Mucosa of rectum (tissue), 2 donors: ENCODE measurements at regions not wholly inside any gene's neighbourhood (a gene's known extent, or its start where the extent isn't known, plus 50 kb on each side); places are given as distances from the start of the nearest gene placed in this dataset.

ENCODE experiments used
- H3K27ac ChIP-seq, 2 donors: one replicate each; pipeline ENCODE4 v1.7.0; 2013; ENCODE audit warnings: inconsistent platforms in 2 of 2, low read depth in 2 of 2, low read length in 2 of 2
- H3K27me3 ChIP-seq, 2 donors: one replicate each; pipeline ENCODE4 v1.7.0; 2013; ENCODE audit warnings: low read length in 2 of 2; ENCODE audit not compliant: control insufficient read depth in 2 of 2, insufficient read depth in 2 of 2
- H3K36me3 ChIP-seq, 2 donors: one replicate each; pipeline ENCODE4 v1.7.0; 2013; ENCODE audit warnings: low read length in 2 of 2; ENCODE audit not compliant: control insufficient read depth in 2 of 2, insufficient read depth in 2 of 2
- H3K4me1 ChIP-seq, 2 donors: one replicate each; pipeline ENCODE4 v1.7.0; 2013; ENCODE audit warnings: low read length in 2 of 2, mild to moderate bottlenecking in 1 of 2; ENCODE audit not compliant: control insufficient read depth in 2 of 2, insufficient read depth in 2 of 2
- H3K4me3 ChIP-seq, 2 donors: one replicate each; pipeline ENCODE4 v1.7.0; 2013; ENCODE audit warnings: low read length in 2 of 2
- H3K9ac ChIP-seq, 2 donors: one replicate each; pipeline ENCODE4 v1.7.0; 2013; ENCODE audit warnings: low read length in 2 of 2, low read depth in 1 of 2, mild to moderate bottlenecking in 1 of 2
- H3K9me3 ChIP-seq, 2 donors: one replicate each; pipeline ENCODE4 v1.7.0; 2013; ENCODE audit warnings: low read length in 2 of 2; ENCODE audit not compliant: control insufficient read depth in 2 of 2
- donor health status: healthy.
- donor health status: Normal muscosa, but diverticular disease.

- H3K9me3 ChIP-seq, result no peaks in the 10 kb centered on the region
- no peaks in the 10 kb centered on the region for H3K27me3 ChIP-seq
- H3K36me3 ChIP-seq, result no peaks in the 10 kb centered on the region
- no peak overlapping the region for H3K4me3 ChIP-seq
- no peak overlapping the region for H3K27ac ChIP-seq
- H3K4me1 ChIP-seq, result no peaks in the 10 kb centered on the region
- H3K9ac ChIP-seq, result no peak overlapping the region
These were observed 251.6 kb downstream of the GALR1 start for GRCh38 chr18:77501266-77501665.

GRCh38 chr18:77505499-77505898 lies 255.9 kb downstream of the GALR1 start:
- no peaks in the 10 kb centered on the region for H3K9me3 ChIP-seq
- H3K4me1 ChIP-seq, result no peaks in the 10 kb centered on the region
- no peak overlapping the region for H3K27ac ChIP-seq
- H3K9ac ChIP-seq, result no peak overlapping the region
- H3K36me3 ChIP-seq, result no peaks in the 10 kb centered on the region
- no peak overlapping the region for H3K4me3 ChIP-seq
- H3K27me3 ChIP-seq, result no peaks in the 10 kb centered on the region

GRCh38 chr18:77512152-77512551 lies 262.5 kb downstream of the GALR1 start:
- Histone ChIP-seq H3K36me3 (no peaks in the 10 kb centered on the region), H3K27ac (no peak overlapping the region), H3K4me3 (no peak overlapping the region), H3K9me3 (no peaks in the 10 kb centered on the region), H3K27me3 (no peaks in the 10 kb centered on the region), H3K9ac (no peak overlapping the region), H3K4me1 (no peaks in the 10 kb centered on the region)

GRCh38 chr18:77517901-77518300 lies 268.3 kb downstream of the GALR1 start:
- H3K27ac ChIP-seq, result no peak overlapping the region

GRCh38 chr18:77520767-77521166 lies 271.1 kb downstream of the GALR1 start:
- H3K27me3 ChIP-seq, result no peaks in the 10 kb centered on the region
- H3K9me3 ChIP-seq, result no peaks in the 10 kb centered on the region
- no peaks in the 10 kb centered on the region for H3K36me3 ChIP-seq
- H3K9ac ChIP-seq, result no peak overlapping the region
- no peak overlapping the region for H3K4me3 ChIP-seq
- H3K27ac ChIP-seq, result no peak overlapping the region
- H3K4me1 ChIP-seq, result no peaks in the 10 kb centered on the region

More at GRCh38 chr18:77517901-77518300, 268.3 kb downstream of the GALR1 start:
- no peaks in the 10 kb centered on the region for H3K27me3 ChIP-seq
- H3K4me1 ChIP-seq, result no peaks in the 10 kb centered on the region
- H3K4me3 ChIP-seq, result no peak overlapping the region
- no peaks in the 10 kb centered on the region for H3K36me3 ChIP-seq
- no peaks in the 10 kb centered on the region for H3K9me3 ChIP-seq
- no peak overlapping the region for H3K9ac ChIP-seq

- H3K9me3 ChIP-seq, result no peaks in the 10 kb centered on the region
- no peaks in the 10 kb centered on the region for H3K4me1 ChIP-seq
- no peaks in the 10 kb centered on the region for H3K36me3 ChIP-seq
- no peak overlapping the region for H3K27ac ChIP-seq
- H3K4me3 ChIP-seq, result no peak overlapping the region
- H3K9ac ChIP-seq, result no peak overlapping the region
- H3K27me3 ChIP-seq, result no peaks in the 10 kb centered on the region
These were observed 272.5 kb downstream of the GALR1 start for GRCh38 chr18:77522051-77522675.

GRCh38 chr18:77524909-77525308 lies 275.3 kb downstream of the GALR1 start:
- H3K4me1 ChIP-seq, result no peaks in the 10 kb centered on the region
- no peaks in the 10 kb centered on the region for H3K36me3 ChIP-seq
- no peak overlapping the region for H3K9ac ChIP-seq
- no peaks in the 10 kb centered on the region for H3K27me3 ChIP-seq
- no peaks in the 10 kb centered on the region for H3K9me3 ChIP-seq
- no peak overlapping the region for H3K27ac ChIP-seq
- no peak overlapping the region for H3K4me3 ChIP-seq

GRCh38 chr18:77526962-77527361 lies 277.3 kb downstream of the GALR1 start:
- H3K36me3 ChIP-seq, result no peaks in the 10 kb centered on the region
- H3K4me1 ChIP-seq, result no peaks in the 10 kb centered on the region
- H3K9ac ChIP-seq, result no peak overlapping the region
- no peaks in the 10 kb centered on the region for H3K27me3 ChIP-seq
- no peak overlapping the region for H3K27ac ChIP-seq
- H3K4me3 ChIP-seq, result no peak overlapping the region
- H3K9me3 ChIP-seq, result no peaks in the 10 kb centered on the region

- H3K27me3 ChIP-seq, result no peaks in the 10 kb centered on the region
- no peaks in the 10 kb centered on the region for H3K9me3 ChIP-seq
- no peak overlapping the region for H3K9ac ChIP-seq
These were observed 279.2 kb downstream of the GALR1 start for GRCh38 chr18:77528872-77529271.

GRCh38 chr18:77529492-77530176 lies 280.0 kb downstream of the GALR1 start:
- H3K4me1 ChIP-seq, result no peaks in the 10 kb centered on the region
- no peak overlapping the region for H3K27ac ChIP-seq
- H3K27me3 ChIP-seq, result no peaks in the 10 kb centered on the region
- no peaks in the 10 kb centered on the region for H3K9me3 ChIP-seq
- H3K36me3 ChIP-seq, result no peaks in the 10 kb centered on the region
- H3K4me3 ChIP-seq, result no peak overlapping the region
- H3K9ac ChIP-seq, result no peak overlapping the region

More at GRCh38 chr18:77528872-77529271, 279.2 kb downstream of the GALR1 start:
- Histone ChIP-seq H3K4me3 (no peak overlapping the region), H3K27ac (no peak overlapping the region), H3K4me1 (no peaks in the 10 kb centered on the region), H3K36me3 (no peaks in the 10 kb centered on the region)
